ENCODE measurements at regions not wholly inside any gene's neighbourhood (a gene's known extent, or its start where the extent isn't known, plus 50 kb on each side); places are given as distances from the start of the nearest gene placed in this dataset.

- TF ChIP-seq CTCF (IDR thresholded peaks at IDR 0.05) = no peak
- no peak for TF ChIP-seq POLR2A (IDR thresholded peaks at IDR 0.05)
These were observed 214.6 kb upstream of the KLF6 start for GRCh38 chr10:3999642-4000041.

Data from testis (tissue), 2 donors.